ENCODE measurements at regions not wholly inside any gene's neighbourhood (a gene's known extent, or its start where the extent isn't known, plus 50 kb on each side); places are given as distances from the start of the nearest gene placed in this dataset.

DNA sequence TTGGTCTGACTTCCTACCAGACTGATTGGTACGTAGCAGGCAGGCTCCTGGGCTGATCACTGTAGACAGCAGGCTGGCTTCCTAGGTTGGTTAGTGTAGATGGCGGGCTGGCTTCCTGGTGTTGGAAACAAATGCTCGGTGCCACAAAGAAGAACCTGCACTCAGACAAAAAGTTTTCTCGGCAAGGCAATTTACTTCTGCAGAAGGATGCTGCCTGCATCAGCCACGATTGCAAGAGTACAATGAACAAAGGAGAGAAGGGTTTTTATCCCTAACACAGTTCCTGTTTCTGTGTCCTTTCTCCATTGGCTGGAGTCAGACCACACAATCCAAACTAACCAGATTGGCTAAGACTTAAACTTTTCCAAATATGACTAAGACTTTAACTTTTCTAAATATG is 123.6 kb upstream of the PPP2R2D start:
- Histone ChIP-seq H3K27me3 (replicated peaks; ENCODE audit: control insufficient read depth, insufficient read depth, low read length) (no peaks in the 10 kb centered on the region), H3K4me3 (replicated peaks; ENCODE audit: low read depth, low read length) (no peak overlapping the region)
- DNase-seq (ENCODE audit: extremely low read depth, insufficient read length), result no peak

DNA sequence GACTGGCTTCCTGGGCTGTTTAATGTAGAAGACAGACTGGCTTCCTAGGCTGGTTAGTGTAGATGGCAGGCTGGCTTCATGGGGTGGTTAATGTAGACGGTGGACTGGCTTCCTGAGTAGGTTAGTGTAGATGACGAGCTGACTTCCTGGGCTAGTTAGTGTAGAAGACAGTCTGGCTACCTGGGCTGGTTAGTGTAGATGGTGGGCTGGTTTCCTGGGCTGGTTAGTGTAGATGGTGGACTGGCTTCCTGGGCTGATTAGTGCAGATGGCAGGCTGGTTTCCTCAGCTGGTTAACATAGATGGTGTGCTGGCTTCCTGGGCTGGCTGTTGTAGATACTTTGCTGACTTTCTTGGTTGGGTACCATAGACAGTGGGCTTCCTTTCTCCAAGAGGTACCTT is 122.9 kb upstream of the PPP2R2D start:
- Histone ChIP-seq H3K27me3 (replicated peaks; ENCODE audit: control insufficient read depth, insufficient read depth, low read length) (no peaks in the 10 kb centered on the region), H3K36me3 (ENCODE audit: control insufficient read depth, insufficient read depth, low read length) (no peaks in the 10 kb centered on the region), H3K4me3 (replicated peaks; ENCODE audit: low read depth, low read length) (no peak overlapping the region)
- no peak for DNase-seq (ENCODE audit: extremely low read depth, insufficient read length)
- TF ChIP-seq, protein P1, sequence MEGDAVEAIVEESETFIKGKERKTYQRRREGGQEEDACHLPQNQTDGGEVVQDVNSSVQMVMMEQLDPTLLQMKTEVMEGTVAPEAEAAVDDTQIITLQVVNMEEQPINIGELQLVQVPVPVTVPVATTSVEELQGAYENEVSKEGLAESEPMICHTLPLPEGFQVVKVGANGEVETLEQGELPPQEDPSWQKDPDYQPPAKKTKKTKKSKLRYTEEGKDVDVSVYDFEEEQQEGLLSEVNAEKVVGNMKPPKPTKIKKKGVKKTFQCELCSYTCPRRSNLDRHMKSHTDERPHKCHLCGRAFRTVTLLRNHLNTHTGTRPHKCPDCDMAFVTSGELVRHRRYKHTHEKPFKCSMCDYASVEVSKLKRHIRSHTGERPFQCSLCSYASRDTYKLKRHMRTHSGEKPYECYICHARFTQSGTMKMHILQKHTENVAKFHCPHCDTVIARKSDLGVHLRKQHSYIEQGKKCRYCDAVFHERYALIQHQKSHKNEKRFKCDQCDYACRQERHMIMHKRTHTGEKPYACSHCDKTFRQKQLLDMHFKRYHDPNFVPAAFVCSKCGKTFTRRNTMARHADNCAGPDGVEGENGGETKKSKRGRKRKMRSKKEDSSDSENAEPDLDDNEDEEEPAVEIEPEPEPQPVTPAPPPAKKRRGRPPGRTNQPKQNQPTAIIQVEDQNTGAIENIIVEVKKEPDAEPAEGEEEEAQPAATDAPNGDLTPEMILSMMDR (IDR thresholded peaks at IDR 0.05; ENCODE audit: insufficient read depth, low read length, poor library complexity, severe bottlenecking), result no peak

More for the DNA sequence above, 123.6 kb upstream of the PPP2R2D start:
- no peaks in the 10 kb centered on the region for H3K36me3 ChIP-seq (ENCODE audit: control insufficient read depth, insufficient read depth, low read length)
- TF ChIP-seq, protein P1 (IDR thresholded peaks at IDR 0.05; ENCODE audit: insufficient read depth, low read length, poor library complexity, severe bottlenecking), result no peak

GRCh38 chr10:131778385-131778784 is 122.4 kb upstream of the PPP2R2D start:
- Histone ChIP-seq H3K4me3 (replicated peaks; ENCODE audit: low read depth, low read length) (no peak overlapping the region), H3K27me3 (replicated peaks; ENCODE audit: control insufficient read depth, insufficient read depth, low read length) (no peaks in the 10 kb centered on the region), H3K36me3 (ENCODE audit: control insufficient read depth, insufficient read depth, low read length) (no peaks in the 10 kb centered on the region)
- TF ChIP-seq, protein P1 (IDR thresholded peaks at IDR 0.05; ENCODE audit: insufficient read depth, low read length, poor library complexity, severe bottlenecking), result no peak
- DNase-seq (ENCODE audit: extremely low read depth, insufficient read length), result no peak

GRCh38 chr10:131778842-131779241 is 122.0 kb upstream of the PPP2R2D start:
- Histone ChIP-seq H3K27me3 (replicated peaks; ENCODE audit: control insufficient read depth, insufficient read depth, low read length) (no peaks in the 10 kb centered on the region), H3K36me3 (ENCODE audit: control insufficient read depth, insufficient read depth, low read length) (no peaks in the 10 kb centered on the region), H3K4me3 (replicated peaks; ENCODE audit: low read depth, low read length) (no peak overlapping the region)
- no peak for DNase-seq (ENCODE audit: extremely low read depth, insufficient read length)
- TF ChIP-seq, protein P1 (IDR thresholded peaks at IDR 0.05; ENCODE audit: insufficient read depth, low read length, poor library complexity, severe bottlenecking), result no peak

DNA sequence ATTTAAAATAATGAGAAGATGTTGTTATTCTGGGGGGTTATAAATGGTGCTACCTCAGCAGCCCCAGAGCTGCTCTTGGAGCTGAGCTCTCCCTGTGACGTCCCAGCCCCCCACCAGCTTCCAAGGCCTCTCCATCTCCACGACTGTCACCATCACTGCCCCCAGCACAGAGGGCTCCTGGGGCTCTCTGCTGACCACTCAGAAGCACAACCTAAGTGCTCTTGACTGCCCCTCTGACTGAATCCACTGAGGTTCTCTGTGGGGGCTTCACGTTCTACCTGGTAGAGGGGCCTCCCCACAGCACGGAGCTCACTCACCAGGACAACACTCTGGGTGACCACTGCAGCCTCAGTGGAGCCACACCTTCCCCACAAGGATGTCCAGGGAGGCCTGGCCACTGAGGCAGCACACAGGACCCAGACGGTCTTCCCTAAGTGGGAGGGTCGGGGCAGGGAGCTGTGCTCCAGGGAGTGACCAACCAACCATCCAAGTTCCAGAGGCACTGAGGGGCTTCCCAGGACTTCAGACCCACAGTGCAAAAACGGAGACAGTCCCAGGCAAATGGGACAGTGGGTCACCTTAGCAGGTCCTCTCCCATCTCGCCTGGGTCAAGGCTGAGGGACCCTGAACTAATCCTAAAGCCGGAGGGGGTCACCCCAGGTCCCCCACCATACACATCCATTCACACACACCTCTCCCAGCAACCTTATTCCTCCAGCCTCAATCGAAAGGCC is 121.0 kb upstream of the PPP2R2D start:
- H3K4me3 ChIP-seq (replicated peaks; ENCODE audit: low read depth, low read length), result no peak overlapping the region
- TF ChIP-seq, protein P1 (IDR thresholded peaks at IDR 0.05; ENCODE audit: insufficient read depth, low read length, poor library complexity, severe bottlenecking), result no peak
- DNase-seq (ENCODE audit: extremely low read depth, insufficient read length), result no peak
- no peaks in the 10 kb centered on the region for H3K36me3 ChIP-seq (ENCODE audit: control insufficient read depth, insufficient read depth, low read length)
- no peaks in the 10 kb centered on the region for H3K27me3 ChIP-seq (replicated peaks; ENCODE audit: control insufficient read depth, insufficient read depth, low read length)

Data from GM06990 (cell line).